ENCODE measurements at regions not wholly inside any gene's neighbourhood (a gene's known extent, or its start where the extent isn't known, plus 50 kb on each side); places are given as distances from the start of the nearest gene placed in this dataset.
A peak's percentile ranks its signal among the peaks of the same experiment; 100 is the strongest.

GRCh38 chr20:11188843-11189603 lies 515.2 kb upstream of the JAG1 start:
- H3K4me1 Mint-ChIP-seq (ENCODE audit: low read depth): peaks cover 39% of the 10 kb centered on the region
- peaks cover 7% of the 10 kb centered on the region for H3K36me3 Mint-ChIP-seq (ENCODE audit: low read depth)
- no peak for TF ChIP-seq CTCF (IDR thresholded peaks at IDR 0.05)
- H3K27ac Mint-ChIP-seq (ENCODE audit: unreplicated experiment): no peak overlapping the region
- H3K27me3 Mint-ChIP-seq (ENCODE audit: low read depth): no peaks in the 10 kb centered on the region
- no peak for DNase-seq (ENCODE audit: low spot score)
- peaks cover 20% of the 10 kb centered on the region for H3K9me3 Mint-ChIP-seq (ENCODE audit: low read depth)
- no peak overlapping the region for H3K4me3 Mint-ChIP-seq (ENCODE audit: unreplicated experiment)

GRCh38 chr20:11190741-11191140 lies 516.9 kb upstream of the JAG1 start:
- TF ChIP-seq CTCF (IDR thresholded peaks at IDR 0.05): no peak
- H3K27ac Mint-ChIP-seq (ENCODE audit: unreplicated experiment): no peak overlapping the region
- no peak overlapping the region for H3K4me3 Mint-ChIP-seq (ENCODE audit: unreplicated experiment)
- peaks cover 50% of the 10 kb centered on the region for H3K4me1 Mint-ChIP-seq (ENCODE audit: low read depth)
- peaks cover 2% of the 10 kb centered on the region for H3K36me3 Mint-ChIP-seq (ENCODE audit: low read depth)
- DNase-seq (ENCODE audit: low spot score): no peak
- H3K9me3 Mint-ChIP-seq (ENCODE audit: low read depth): peaks cover 9% of the 10 kb centered on the region
- H3K27me3 Mint-ChIP-seq (ENCODE audit: low read depth): no peaks in the 10 kb centered on the region

GRCh38 chr20:11192106-11192505 lies 518.3 kb upstream of the JAG1 start:
- peaks cover 50% of the 10 kb centered on the region for H3K4me1 Mint-ChIP-seq (ENCODE audit: low read depth)
- peaks cover 6% of the 10 kb centered on the region for H3K9me3 Mint-ChIP-seq (ENCODE audit: low read depth)
- no peak overlapping the region for H3K4me3 Mint-ChIP-seq (ENCODE audit: unreplicated experiment)
- H3K36me3 Mint-ChIP-seq (ENCODE audit: low read depth): no peaks in the 10 kb centered on the region
- no peak overlapping the region for H3K27ac Mint-ChIP-seq (ENCODE audit: unreplicated experiment)
- H3K27me3 Mint-ChIP-seq (ENCODE audit: low read depth): no peaks in the 10 kb centered on the region
- no peak for TF ChIP-seq CTCF (IDR thresholded peaks at IDR 0.05)
- no peak for DNase-seq (ENCODE audit: low spot score)

- Mint-ChIP-seq H3K36me3 (ENCODE audit: low read depth) (no peaks in the 10 kb centered on the region), H3K27ac (ENCODE audit: unreplicated experiment) (no peak overlapping the region), H3K4me3 (ENCODE audit: unreplicated experiment) (no peak overlapping the region), H3K27me3 (ENCODE audit: low read depth) (no peaks in the 10 kb centered on the region), H3K4me1 (ENCODE audit: low read depth) (peaks cover 43% of the 10 kb centered on the region), H3K9me3 (ENCODE audit: low read depth) (peaks cover 6% of the 10 kb centered on the region)
- no peak for TF ChIP-seq CTCF (IDR thresholded peaks at IDR 0.05)
- DNase-seq (ENCODE audit: low spot score): no peak
Observed at GRCh38 chr20:11193241-11193640, 519.4 kb upstream of the JAG1 start.

- H3K9me3 Mint-ChIP-seq (ENCODE audit: low read depth): peaks cover 3% of the 10 kb centered on the region
- no peak for TF ChIP-seq CTCF (IDR thresholded peaks at IDR 0.05)
- H3K36me3 Mint-ChIP-seq (ENCODE audit: low read depth): no peaks in the 10 kb centered on the region
- H3K27ac Mint-ChIP-seq (ENCODE audit: unreplicated experiment): peak overlapping the region; percentile 89
- H3K27me3 Mint-ChIP-seq (ENCODE audit: low read depth): no peaks in the 10 kb centered on the region
- H3K4me3 Mint-ChIP-seq (ENCODE audit: unreplicated experiment): no peak overlapping the region
- peaks cover 32% of the 10 kb centered on the region for H3K4me1 Mint-ChIP-seq (ENCODE audit: low read depth)
- peak; percentile 72 for DNase-seq (ENCODE audit: low spot score)
Observed at GRCh38 chr20:11195169-11195568, 521.4 kb upstream of the JAG1 start.
